GM23338 (cell line): ENCODE measurements at regions not wholly inside any gene's neighbourhood (a gene's known extent, or its start where the extent isn't known, plus 50 kb on each side); places are given as distances from the start of the nearest gene placed in this dataset.

ENCODE experiments used
- ATAC-seq: fragments of 200-7000 bp; cut with Tn5 transposase; 3 replicates; pipeline ENCODE4 v1.9.1; 2020
- DNase-seq: peaks from one replicate; pipeline ENCODE4 v3.0.0-alpha.2; 2015; ENCODE audit warnings: low spot score
- H2AFZ ChIP-seq: fragments of 200-600 bp; sonication (generic); 2 replicates; pipeline ENCODE4 v1.8.0; 2016; ENCODE audit warnings: antibody characterized with exemption, mild to moderate bottlenecking, moderate library complexity
- H3F3A ChIP-seq: fragments of 200-600 bp; sonication (generic); replicated peaks from 2 replicates; pipeline ENCODE4 v1.8.0; 2017; ENCODE audit warnings: antibody characterized with exemption, mixed run types, low read depth
- H3K27ac ChIP-seq: fragments of 200-600 bp; sonication (generic); 2 replicates; pipeline ENCODE4 v1.6.1; 2016; ENCODE audit warnings: low read depth
- H3K27me3 ChIP-seq: fragments of 200-600 bp; sonication (generic); 2 replicates; pipeline ENCODE4 v1.8.0; 2016; ENCODE audit warnings: mild to moderate bottlenecking, mixed run types, moderate library complexity; ENCODE audit not compliant: insufficient read depth
- H3K36me3 ChIP-seq: fragments of 200-600 bp; sonication (generic); 2 replicates; pipeline ENCODE4 v1.8.0; 2016; ENCODE audit warnings: mild to moderate bottlenecking; ENCODE audit not compliant: insufficient read depth
- H3K4me1 ChIP-seq: fragments of 200-600 bp; sonication (generic); 2 replicates; pipeline ENCODE4 v1.8.0; 2016; ENCODE audit warnings: mild to moderate bottlenecking, moderate library complexity; ENCODE audit not compliant: insufficient read depth
- H3K4me2 ChIP-seq: fragments of 200-600 bp; sonication (generic); 2 replicates; pipeline ENCODE4 v1.7.1; 2017; ENCODE audit warnings: mixed run types
- H3K4me3 ChIP-seq: fragments of 200-600 bp; sonication (generic); 2 replicates; pipeline ENCODE4 v1.6.1; 2016; ENCODE audit warnings: mixed run types
- H3K79me2 ChIP-seq: fragments of 200-600 bp; sonication (generic); replicated peaks from 2 replicates; pipeline ENCODE4 v1.8.0; 2017; ENCODE audit warnings: mild to moderate bottlenecking; ENCODE audit not compliant: insufficient read depth
- H3K9me2 ChIP-seq: fragments of 200-600 bp; sonication (generic); 2 replicates; pipeline ENCODE4 v1.8.0; 2017; ENCODE audit not compliant: insufficient read depth
- H4K20me1 ChIP-seq: fragments of 200-600 bp; sonication (generic); replicated peaks from 2 replicates; pipeline ENCODE4 v1.8.0; 2017; ENCODE audit warnings: mild to moderate bottlenecking; ENCODE audit not compliant: insufficient read depth
- H3K27ac Mint-ChIP-seq: 2 replicates; pipeline ENCODE4 v1.8.0; 2020; ENCODE audit warnings: inconsistent platforms, mild to moderate bottlenecking, moderate library complexity, mixed read lengths
- H3K27me3 Mint-ChIP-seq: 3 replicates; pipeline ENCODE4 v1.8.0; 2022; ENCODE audit warnings: low read depth, mild to moderate bottlenecking, moderate library complexity, mixed read lengths, inconsistent platforms; ENCODE audit not compliant: insufficient read depth, poor library complexity
- H3K36me3 Mint-ChIP-seq: 3 replicates; pipeline ENCODE4 v1.8.0; 2021; ENCODE audit warnings: low read depth, mild to moderate bottlenecking, inconsistent platforms, moderate library complexity, mixed read lengths
- H3K4me1 Mint-ChIP-seq: 3 replicates; pipeline ENCODE4 v1.8.0; 2020; ENCODE audit warnings: mild to moderate bottlenecking, inconsistent platforms, mixed read lengths
- H3K4me3 Mint-ChIP-seq: 3 replicates; pipeline ENCODE4 v1.8.0; 2021; ENCODE audit warnings: moderate library complexity, mild to moderate bottlenecking, inconsistent platforms, mixed read lengths
- H3K9me3 Mint-ChIP-seq: 3 replicates; pipeline ENCODE4 v1.8.0; 2020; ENCODE audit warnings: moderate library complexity, mild to moderate bottlenecking, inconsistent platforms, mixed read lengths
- CREB1 ChIP-seq: fragments of 250-450 bp; sonication (Bioruptor Pico); IDR thresholded peaks from 2 replicates; pipeline ENCODE4 v1.5.0; 2020; ENCODE audit warnings: low read depth, mild to moderate bottlenecking, moderate library complexity
- ETS1 ChIP-seq: IDR thresholded peaks from 2 replicates; pipeline ENCODE4 v1.6.1; 2016; ENCODE audit warnings: antibody characterized with exemption
- EZH2 ChIP-seq: fragments of 200-600 bp; sonication (generic); IDR thresholded peaks from one replicate; pipeline ENCODE4 v1.8.0; 2017; ENCODE audit warnings: antibody characterized with exemption, mild to moderate bottlenecking, low read depth; ENCODE audit not compliant: unreplicated experiment
- EZH2phosphoT487 ChIP-seq: fragments of 200-600 bp; sonication (generic); IDR thresholded peaks from one replicate; pipeline ENCODE4 v1.8.1; 2018; ENCODE audit warnings: antibody characterized with exemption; ENCODE audit not compliant: unreplicated experiment
- JUNB ChIP-seq: IDR thresholded peaks from one replicate; pipeline ENCODE4 v1.6.1; 2016; ENCODE audit warnings: antibody characterized with exemption; ENCODE audit not compliant: unreplicated experiment
- POLR2AphosphoS5 ChIP-seq: IDR thresholded peaks from 2 replicates; pipeline ENCODE4 v1.6.1; 2016; ENCODE audit warnings: antibody characterized with exemption, low read depth
- REST ChIP-seq: IDR thresholded peaks from one replicate; pipeline ENCODE4 v1.6.1; 2018; ENCODE audit warnings: antibody characterized with exemption; ENCODE audit not compliant: unreplicated experiment
- STAT1 ChIP-seq: IDR thresholded peaks from one replicate; pipeline ENCODE4 v1.6.1; 2016; ENCODE audit warnings: antibody characterized with exemption; ENCODE audit not compliant: unreplicated experiment
- ZNF114 ChIP-seq: fragments of 250-450 bp; sonication (Bioruptor Pico); IDR thresholded peaks from 2 replicates; pipeline ENCODE4 v1.5.0; 2020; ENCODE audit warnings: mild to moderate bottlenecking, moderate library complexity
- ZNF331 ChIP-seq: fragments of 250-450 bp; sonication (Bioruptor Pico); IDR thresholded peaks from 2 replicates; pipeline ENCODE4 v1.5.0; 2020; ENCODE audit warnings: low read depth, mild to moderate bottlenecking, moderate library complexity
- ZNF462 ChIP-seq: fragments of 250-450 bp; sonication (Bioruptor Pico); IDR thresholded peaks from 2 replicates; pipeline ENCODE4 v1.5.0; 2020; ENCODE audit warnings: mild to moderate bottlenecking, moderate library complexity
- TF ChIP-seq, protein P1 (sequence below), 2 experiments: fragments of 200-600 bp in 1 of 2; sonication (generic) in 1 of 2; conservative IDR thresholded peaks; 2 replicates each; pipeline versions ENCODE4 v1.5.1 to v1.6.1; 2016 to 2017; ENCODE audit warnings: antibody characterized with exemption in 2 of 2, low read depth in 2 of 2, mild to moderate bottlenecking in 2 of 2, moderate library complexity in 1 of 2

DNA sequence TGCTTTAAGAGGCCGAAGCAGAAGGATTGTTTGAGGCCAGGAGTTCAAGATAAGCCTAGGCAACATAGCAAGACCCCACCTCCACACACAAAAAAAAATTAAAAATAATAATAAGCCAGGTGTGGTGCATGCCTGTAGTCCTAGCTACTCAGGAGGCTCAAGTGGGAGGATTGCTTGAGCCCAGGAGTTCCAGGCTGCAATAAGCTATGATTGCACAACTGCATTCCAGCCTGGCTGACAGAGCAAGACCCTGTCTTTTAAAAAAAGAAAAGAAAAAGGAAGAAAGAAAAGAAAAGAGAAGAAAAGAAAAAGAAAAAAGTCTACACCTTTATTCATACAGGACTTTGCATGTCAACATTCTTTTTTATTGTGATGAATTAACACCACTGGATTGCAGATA, 2125.8 kb downstream of the MAT2B start (continued):
- TF ChIP-seq ZNF114 (no peak), ETS1 (no peak), JUNB (no peak), STAT1 (no peak), CREB1 (CRISPR knock-in tag) (no peak), EZH2 (no peak)

DNA sequence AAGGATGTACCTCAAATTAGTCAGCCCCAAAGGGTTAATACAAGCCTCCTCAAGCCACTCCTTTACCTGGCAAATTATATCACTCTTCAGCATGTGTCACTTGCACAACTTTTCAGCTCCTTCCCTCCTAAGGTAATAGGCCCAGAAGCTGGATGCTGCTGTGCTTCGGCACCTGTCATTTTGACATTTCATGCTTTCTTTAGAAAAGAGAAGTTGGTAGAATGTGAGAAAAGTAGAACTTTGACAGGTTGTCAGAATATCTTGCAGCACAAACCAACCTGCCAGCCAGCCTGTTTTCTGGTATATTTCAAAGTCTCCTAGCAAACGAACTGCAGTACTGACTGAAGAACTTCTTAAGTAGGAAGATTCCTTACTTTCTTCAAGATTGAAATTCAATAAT, 2136.9 kb downstream of the MAT2B start:
- Mint-ChIP-seq H3K27ac (no peak overlapping the region), H3K4me3 (no peak overlapping the region), H3K27me3 (peaks cover 3% of the 10 kb centered on the region), H3K4me1 (no peaks in the 10 kb centered on the region; the same call in 2 of the 3 replicates), H3K9me3 (peaks cover 4% of the 10 kb centered on the region; the same call in 2 of the 3 replicates), H3K36me3 (peaks cover 5% of the 10 kb centered on the region; the same call in 1 of the 3 replicates)
- H3K36me3 ChIP-seq = no peaks in the 10 kb centered on the region
- H3K4me1 ChIP-seq = no peaks in the 10 kb centered on the region
- TF ChIP-seq, protein P1, sequence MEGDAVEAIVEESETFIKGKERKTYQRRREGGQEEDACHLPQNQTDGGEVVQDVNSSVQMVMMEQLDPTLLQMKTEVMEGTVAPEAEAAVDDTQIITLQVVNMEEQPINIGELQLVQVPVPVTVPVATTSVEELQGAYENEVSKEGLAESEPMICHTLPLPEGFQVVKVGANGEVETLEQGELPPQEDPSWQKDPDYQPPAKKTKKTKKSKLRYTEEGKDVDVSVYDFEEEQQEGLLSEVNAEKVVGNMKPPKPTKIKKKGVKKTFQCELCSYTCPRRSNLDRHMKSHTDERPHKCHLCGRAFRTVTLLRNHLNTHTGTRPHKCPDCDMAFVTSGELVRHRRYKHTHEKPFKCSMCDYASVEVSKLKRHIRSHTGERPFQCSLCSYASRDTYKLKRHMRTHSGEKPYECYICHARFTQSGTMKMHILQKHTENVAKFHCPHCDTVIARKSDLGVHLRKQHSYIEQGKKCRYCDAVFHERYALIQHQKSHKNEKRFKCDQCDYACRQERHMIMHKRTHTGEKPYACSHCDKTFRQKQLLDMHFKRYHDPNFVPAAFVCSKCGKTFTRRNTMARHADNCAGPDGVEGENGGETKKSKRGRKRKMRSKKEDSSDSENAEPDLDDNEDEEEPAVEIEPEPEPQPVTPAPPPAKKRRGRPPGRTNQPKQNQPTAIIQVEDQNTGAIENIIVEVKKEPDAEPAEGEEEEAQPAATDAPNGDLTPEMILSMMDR (conservative IDR thresholded peaks at IDR 0.05; ENCODE audit: low read depth in 2 of 2) = no peak
- TF ChIP-seq ZNF114 = no peak
- TF ChIP-seq ZNF462 (CRISPR knock-in tag) = no peak
- TF ChIP-seq CREB1 (CRISPR knock-in tag) = no peak
- no peak for TF ChIP-seq REST
- TF ChIP-seq POLR2AphosphoS5 = no peak
- no peak for TF ChIP-seq JUNB
- no peak for TF ChIP-seq EZH2phosphoT487
- no peak for TF ChIP-seq STAT1
- TF ChIP-seq ZNF331 (CRISPR knock-in tag) = no peak
- no peak for DNase-seq
- H3K27ac ChIP-seq = no peak overlapping the region
- ATAC-seq = no peak
- no peaks in the 10 kb centered on the region for H3F3A ChIP-seq
- no peaks in the 10 kb centered on the region for H3K79me2 ChIP-seq
- H3K27me3 ChIP-seq = no peaks in the 10 kb centered on the region
- no peak overlapping the region for H2AFZ ChIP-seq
- 0 out of 2 replicates have a peak, but pooled peaks cover 6% of the 10 kb centered on the region for H3K9me2 ChIP-seq
- H4K20me1 ChIP-seq = no peaks in the 10 kb centered on the region
- no peak overlapping the region for H3K4me3 ChIP-seq
- no peak overlapping the region for H3K4me2 ChIP-seq
